NCI-H146 treated with DMSO at 0.1 percent for 48 hours (cell line): ENCODE measurements at regions not wholly inside any gene's neighbourhood (a gene's known extent, or its start where the extent isn't known, plus 50 kb on each side); places are given as distances from the start of the nearest gene placed in this dataset.

ENCODE experiments used
- DNase-seq: peaks from one replicate; lab custom pipeline; 2025; ENCODE audit not compliant: unreplicated experiment; lab: John Stamatoyannopoulos, UW

- DNase-seq = no peak
Observed at GRCh38 chrX:38886112-38886511, 84.9 kb downstream of the MID1IP1 start.

- no peak for DNase-seq
Observed at GRCh38 chrX:38887222-38887621, 86.0 kb downstream of the MID1IP1 start.

GRCh38 chrX:38890326-38890725 is 89.1 kb downstream of the MID1IP1 start:
- no peak for DNase-seq

GRCh38 chrX:38890963-38891362 is 89.7 kb downstream of the MID1IP1 start:
- DNase-seq = no peak

- DNase-seq = no peak
Observed at GRCh38 chrX:38891641-38892413, 90.6 kb downstream of the MID1IP1 start.

- no peak for DNase-seq
Observed at GRCh38 chrX:38893441-38893840, 92.2 kb downstream of the MID1IP1 start.

- DNase-seq = no peak
Observed at GRCh38 chrX:38895775-38896174, 94.5 kb downstream of the MID1IP1 start.

- no peak for DNase-seq
Observed at GRCh38 chrX:38896724-38897298, 95.6 kb downstream of the MID1IP1 start.

- no peak for DNase-seq
Observed at GRCh38 chrX:38898261-38898660, 97.0 kb downstream of the MID1IP1 start.

- DNase-seq = no peak
Observed at GRCh38 chrX:38899650-38900049, 98.4 kb downstream of the MID1IP1 start.

- no peak for DNase-seq
Observed at GRCh38 chrX:38900719-38901118, 99.5 kb downstream of the MID1IP1 start.

- no peak for DNase-seq
Observed at GRCh38 chrX:38902972-38903492, 101.8 kb downstream of the MID1IP1 start.

- DNase-seq = no peak
Observed at GRCh38 chrX:38916801-38917200, 115.5 kb downstream of the MID1IP1 start.

- DNase-seq = no peak
Observed at GRCh38 chrX:38917954-38918353, 116.7 kb downstream of the MID1IP1 start.

- DNase-seq = no peak
Observed at GRCh38 chrX:38919202-38919601, 117.9 kb downstream of the MID1IP1 start.

GRCh38 chrX:38919853-38920528 is 118.7 kb downstream of the MID1IP1 start:
- no peak for DNase-seq

- no peak for DNase-seq
Observed at GRCh38 chrX:38923451-38923969, 122.3 kb downstream of the MID1IP1 start.

GRCh38 chrX:38927592-38927991 is 126.3 kb downstream of the MID1IP1 start:
- DNase-seq = no peak

- DNase-seq = no peak
Observed at GRCh38 chrX:38929966-38930421, 128.7 kb downstream of the MID1IP1 start.

- no peak for DNase-seq
Observed at GRCh38 chrX:38930474-38930873, 129.2 kb downstream of the MID1IP1 start.

- no peak for DNase-seq
Observed at GRCh38 chrX:38935561-38935960, 134.3 kb downstream of the MID1IP1 start.

GRCh38 chrX:38937400-38937799 is 136.1 kb downstream of the MID1IP1 start:
- no peak for DNase-seq
